ENCODE measurements at regions not wholly inside any gene's neighbourhood (a gene's known extent, or its start where the extent isn't known, plus 50 kb on each side); places are given as distances from the start of the nearest gene placed in this dataset.

DNA sequence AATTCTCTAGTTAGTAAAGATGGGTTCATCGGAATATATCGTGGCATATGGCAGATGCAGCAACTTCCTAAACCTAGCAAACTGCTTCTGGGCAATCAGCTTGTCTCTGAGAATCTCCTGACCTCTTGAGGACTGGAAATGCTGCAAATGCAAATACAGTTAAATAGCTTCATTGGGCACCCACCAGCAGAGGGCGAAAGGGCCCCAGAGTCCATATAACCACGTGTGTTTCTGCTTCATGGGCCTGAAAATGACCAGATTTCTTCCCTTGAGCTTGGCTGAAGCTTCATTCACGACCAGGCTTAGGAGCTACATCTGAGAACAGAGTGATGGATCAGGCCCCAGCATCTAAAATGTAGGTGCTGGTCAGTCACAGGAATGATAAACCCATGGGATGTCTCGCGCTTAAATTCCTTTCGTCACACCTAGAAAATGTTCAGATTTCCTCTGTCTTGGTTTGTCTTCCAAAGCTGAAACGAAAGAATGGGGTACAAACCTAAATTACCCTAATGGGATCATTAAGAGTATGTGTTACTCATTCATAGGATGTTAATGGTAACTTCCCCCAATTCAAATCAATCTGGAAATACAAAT is 1482.5 kb upstream of the TMEM132C start:
- POLR2A ChIA-PET, result no interaction called here
- Mint-ChIP-seq H3K4me1 (ENCODE audit: low read depth) (no peaks in the 10 kb centered on the region), H3K27me3 (peaks cover 1% of the 10 kb centered on the region), H3K27ac (no peak overlapping the region), H3K4me3 (no peak overlapping the region), H3K36me3 (ENCODE audit: low read depth) (no peaks in the 10 kb centered on the region), H3K9me3 (no peaks in the 10 kb centered on the region)
- DNase-seq (peak; percentile 48), ATAC-seq (no peak)
- TF ChIP-seq, protein P1, sequence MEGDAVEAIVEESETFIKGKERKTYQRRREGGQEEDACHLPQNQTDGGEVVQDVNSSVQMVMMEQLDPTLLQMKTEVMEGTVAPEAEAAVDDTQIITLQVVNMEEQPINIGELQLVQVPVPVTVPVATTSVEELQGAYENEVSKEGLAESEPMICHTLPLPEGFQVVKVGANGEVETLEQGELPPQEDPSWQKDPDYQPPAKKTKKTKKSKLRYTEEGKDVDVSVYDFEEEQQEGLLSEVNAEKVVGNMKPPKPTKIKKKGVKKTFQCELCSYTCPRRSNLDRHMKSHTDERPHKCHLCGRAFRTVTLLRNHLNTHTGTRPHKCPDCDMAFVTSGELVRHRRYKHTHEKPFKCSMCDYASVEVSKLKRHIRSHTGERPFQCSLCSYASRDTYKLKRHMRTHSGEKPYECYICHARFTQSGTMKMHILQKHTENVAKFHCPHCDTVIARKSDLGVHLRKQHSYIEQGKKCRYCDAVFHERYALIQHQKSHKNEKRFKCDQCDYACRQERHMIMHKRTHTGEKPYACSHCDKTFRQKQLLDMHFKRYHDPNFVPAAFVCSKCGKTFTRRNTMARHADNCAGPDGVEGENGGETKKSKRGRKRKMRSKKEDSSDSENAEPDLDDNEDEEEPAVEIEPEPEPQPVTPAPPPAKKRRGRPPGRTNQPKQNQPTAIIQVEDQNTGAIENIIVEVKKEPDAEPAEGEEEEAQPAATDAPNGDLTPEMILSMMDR (IDR thresholded peaks at IDR 0.05), result peak; percentile 23
- CTCF ChIA-PET, result interaction anchor here (1.4 to 3.2 kb wide), 5 partner anchors 11 to 90 kb away, joined by 3 to 23 read pairs (median 5); no protein-coding TSS in a partner anchor
- intact Hi-C loops (cut with micrococcal nuclease), result no loop called here

GRCh38 chr12:126789963-126790362 is 1477.0 kb upstream of the TMEM132C start:
- CTCF ChIA-PET, result no interaction called here

GRCh38 chr12:126791122-126791521 is 1475.8 kb upstream of the TMEM132C start:
- DNase-seq, result no peak
- no peak overlapping the region for H3K4me3 Mint-ChIP-seq
- H3K9me3 Mint-ChIP-seq, result no peaks in the 10 kb centered on the region
- H3K27ac Mint-ChIP-seq, result no peak overlapping the region
- H3K36me3 Mint-ChIP-seq (ENCODE audit: low read depth), result no peaks in the 10 kb centered on the region
- peaks cover 1% of the 10 kb centered on the region for H3K27me3 Mint-ChIP-seq
- TF ChIP-seq, protein P1 (IDR thresholded peaks at IDR 0.05), result no peak
- H3K4me1 Mint-ChIP-seq (ENCODE audit: low read depth), result no peaks in the 10 kb centered on the region
- no peak for ATAC-seq
- ChIA-PET CTCF (no interaction called here), POLR2A (no interaction called here)
- intact Hi-C loops (cut with micrococcal nuclease), result no loop called here

More at GRCh38 chr12:126789963-126790362, 1477.0 kb upstream of the TMEM132C start:
- ATAC-seq (no peak), DNase-seq (no peak)
- Mint-ChIP-seq H3K9me3 (no peaks in the 10 kb centered on the region), H3K4me3 (no peak overlapping the region), H3K4me1 (ENCODE audit: low read depth) (no peaks in the 10 kb centered on the region), H3K27ac (no peak overlapping the region), H3K27me3 (peaks cover 1% of the 10 kb centered on the region), H3K36me3 (ENCODE audit: low read depth) (no peaks in the 10 kb centered on the region)
- POLR2A ChIA-PET, result no interaction called here
- intact Hi-C loops (cut with micrococcal nuclease), result no loop called here
- TF ChIP-seq, protein P1 (IDR thresholded peaks at IDR 0.05), result no peak

- no peak for DNase-seq
- CTCF ChIA-PET, result interaction anchor here (0.6 kb wide), 1 partner anchor 45 kb away, joined by 3 read pairs; no protein-coding TSS in a partner anchor
- peaks cover 1% of the 10 kb centered on the region for H3K27me3 Mint-ChIP-seq
- no peaks in the 10 kb centered on the region for H3K9me3 Mint-ChIP-seq
- H3K27ac Mint-ChIP-seq, result no peak overlapping the region
- TF ChIP-seq, protein P1 (IDR thresholded peaks at IDR 0.05), result no peak
- intact Hi-C loops (cut with micrococcal nuclease), result no loop called here
- POLR2A ChIA-PET, result no interaction called here
- H3K4me3 Mint-ChIP-seq, result no peak overlapping the region
- no peaks in the 10 kb centered on the region for H3K36me3 Mint-ChIP-seq (ENCODE audit: low read depth)
- no peak for ATAC-seq
- H3K4me1 Mint-ChIP-seq (ENCODE audit: low read depth), result no peaks in the 10 kb centered on the region
These were observed 1474.6 kb upstream of the TMEM132C start for GRCh38 chr12:126792411-126792810.

DNA sequence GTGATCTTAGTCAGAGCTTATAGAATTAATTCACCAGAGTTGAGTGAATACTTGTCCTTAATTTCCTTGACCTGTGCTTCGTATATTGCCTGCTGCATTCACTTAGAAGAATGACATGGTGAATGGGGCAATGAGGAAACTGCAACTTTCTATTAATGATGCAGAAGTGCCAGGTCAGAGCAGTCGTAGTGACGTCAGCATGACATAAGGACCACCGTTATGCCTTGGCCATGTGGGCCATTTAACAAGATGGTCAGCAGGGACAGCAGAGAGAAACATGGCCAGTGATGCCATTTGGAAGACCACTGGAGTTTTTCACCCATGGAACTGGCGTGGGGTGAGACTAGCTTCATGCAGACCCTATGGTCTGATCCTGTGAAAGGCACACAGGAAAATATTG is 1469.4 kb upstream of the TMEM132C start:
- no peak for ATAC-seq
- H3K4me1 Mint-ChIP-seq (ENCODE audit: low read depth), result no peaks in the 10 kb centered on the region
- no peaks in the 10 kb centered on the region for H3K27me3 Mint-ChIP-seq
- no peak for DNase-seq
- ChIA-PET POLR2A (no interaction called here), CTCF (interaction anchor here (1.2 kb wide), 1 partner anchor 49 kb away, joined by 3 read pairs; no protein-coding TSS in a partner anchor)
- H3K27ac Mint-ChIP-seq, result no peak overlapping the region
- no peaks in the 10 kb centered on the region for H3K9me3 Mint-ChIP-seq
- TF ChIP-seq, protein P1 (IDR thresholded peaks at IDR 0.05), result no peak
- no peak overlapping the region for H3K4me3 Mint-ChIP-seq
- no peaks in the 10 kb centered on the region for H3K36me3 Mint-ChIP-seq (ENCODE audit: low read depth)
- intact Hi-C loops (cut with micrococcal nuclease), result no loop called here
